ENCODE measurements at regions not wholly inside any gene's neighbourhood (a gene's known extent, or its start where the extent isn't known, plus 50 kb on each side); places are given as distances from the start of the nearest gene placed in this dataset.

- ATAC-seq (no peak), DNase-seq (no peak)
- no peaks in the 10 kb centered on the region for H3K36me3 ChIP-seq
- H3K27ac ChIP-seq, result no peak overlapping the region
- 57 to 74% methylated on average over 1 of the region's 1 CpG for WGBS, 2 donors
- TF ChIP-seq, protein P1, sequence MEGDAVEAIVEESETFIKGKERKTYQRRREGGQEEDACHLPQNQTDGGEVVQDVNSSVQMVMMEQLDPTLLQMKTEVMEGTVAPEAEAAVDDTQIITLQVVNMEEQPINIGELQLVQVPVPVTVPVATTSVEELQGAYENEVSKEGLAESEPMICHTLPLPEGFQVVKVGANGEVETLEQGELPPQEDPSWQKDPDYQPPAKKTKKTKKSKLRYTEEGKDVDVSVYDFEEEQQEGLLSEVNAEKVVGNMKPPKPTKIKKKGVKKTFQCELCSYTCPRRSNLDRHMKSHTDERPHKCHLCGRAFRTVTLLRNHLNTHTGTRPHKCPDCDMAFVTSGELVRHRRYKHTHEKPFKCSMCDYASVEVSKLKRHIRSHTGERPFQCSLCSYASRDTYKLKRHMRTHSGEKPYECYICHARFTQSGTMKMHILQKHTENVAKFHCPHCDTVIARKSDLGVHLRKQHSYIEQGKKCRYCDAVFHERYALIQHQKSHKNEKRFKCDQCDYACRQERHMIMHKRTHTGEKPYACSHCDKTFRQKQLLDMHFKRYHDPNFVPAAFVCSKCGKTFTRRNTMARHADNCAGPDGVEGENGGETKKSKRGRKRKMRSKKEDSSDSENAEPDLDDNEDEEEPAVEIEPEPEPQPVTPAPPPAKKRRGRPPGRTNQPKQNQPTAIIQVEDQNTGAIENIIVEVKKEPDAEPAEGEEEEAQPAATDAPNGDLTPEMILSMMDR (IDR thresholded peaks at IDR 0.05), result no peak
- H3K4me3 ChIP-seq, result no peak overlapping the region
- H3K4me1 ChIP-seq, result no peaks in the 10 kb centered on the region
- intact Hi-C loops (cut with DNase I), result no loop called here
- H3K27me3 ChIP-seq, result no peaks in the 10 kb centered on the region
- H3K9me3 ChIP-seq, result peaks cover 0 to 17% (median 3%) of the 10 kb centered on the region in 11 donors
These were observed 2017.2 kb upstream of the TENM3 start for GRCh38 chr4:180225977-180226376.

DNA sequence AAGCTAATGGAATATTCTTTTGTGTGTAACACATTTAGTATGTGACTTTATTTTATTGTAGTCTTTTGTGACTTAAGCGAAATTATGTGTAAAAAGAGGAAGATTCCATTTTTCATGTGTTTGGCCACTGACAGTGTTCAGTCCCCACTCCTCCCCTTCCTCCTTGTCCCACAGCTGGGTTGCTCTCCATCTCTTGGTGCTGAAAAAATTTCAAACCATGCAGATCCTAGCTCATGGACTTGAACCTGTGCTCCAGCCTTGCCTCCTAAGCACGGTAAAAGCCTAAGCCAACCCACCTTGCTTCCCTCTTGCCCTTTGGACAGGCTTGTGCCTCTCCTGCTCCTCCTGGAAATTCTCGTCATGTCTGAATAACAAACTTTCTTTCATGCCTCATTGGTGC lies 2008.5 kb upstream of the TENM3 start:
- 71 to 74% methylated on average over 3 of the region's 3 CpGs for WGBS, 2 donors

DNA sequence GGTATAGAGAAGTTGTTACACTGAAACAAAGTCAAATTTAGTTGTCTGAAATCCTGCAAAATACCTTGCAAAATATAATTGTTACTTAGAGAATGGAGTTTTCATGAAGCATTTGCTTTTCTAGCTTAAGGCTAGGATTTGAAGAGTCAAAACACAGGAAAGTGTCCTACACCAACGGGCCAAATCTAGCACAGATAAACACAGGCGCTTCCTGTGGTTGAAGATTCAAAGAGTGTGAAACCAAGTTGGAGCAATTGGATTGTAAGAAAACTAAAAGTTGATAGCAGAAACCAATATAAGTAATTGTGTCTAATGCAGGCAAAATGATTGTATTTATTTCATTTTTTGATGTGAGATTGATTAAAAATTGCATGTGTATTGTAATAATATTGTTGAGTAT lies 2002.5 kb upstream of the TENM3 start:
- Histone ChIP-seq H3K27me3 (no peaks in the 10 kb centered on the region), H3K4me1 (no peaks in the 10 kb centered on the region), H3K4me3 (no peak overlapping the region), H3K36me3 (no peaks in the 10 kb centered on the region), H3K27ac (no peak overlapping the region), H3K9me3 (peaks cover 0 to 12% (median 0%) of the 10 kb centered on the region in 11 donors)
- TF ChIP-seq, protein P1 (IDR thresholded peaks at IDR 0.05), result no peak
- no peak for DNase-seq
- no peak for ATAC-seq
- intact Hi-C loops (cut with DNase I), result no loop called here
- WGBS, 2 donors, result 40 to 60% methylated on average over 2 of the region's 2 CpGs

More for the DNA sequence above, 2008.5 kb upstream of the TENM3 start:
- TF ChIP-seq, protein P1 (IDR thresholded peaks at IDR 0.05), result no peak
- H3K27ac ChIP-seq, result no peak overlapping the region
- intact Hi-C loops (cut with DNase I), result no loop called here
- H3K4me3 ChIP-seq, result no peak overlapping the region
- H3K36me3 ChIP-seq, result no peaks in the 10 kb centered on the region
- no peaks in the 10 kb centered on the region for H3K27me3 ChIP-seq
- ATAC-seq (no peak), DNase-seq (no peak)
- H3K4me1 ChIP-seq, result no peaks in the 10 kb centered on the region
- peaks cover 0 to 4% (median 0%) of the 10 kb centered on the region in 11 donors for H3K9me3 ChIP-seq

- intact Hi-C loops (cut with DNase I), result no loop called here
- Histone ChIP-seq H3K9me3 (no peaks in the 10 kb centered on the region), H3K36me3 (no peaks in the 10 kb centered on the region), H3K27ac (no peak overlapping the region), H3K27me3 (no peaks in the 10 kb centered on the region), H3K4me1 (no peaks in the 10 kb centered on the region), H3K4me3 (no peak overlapping the region)
- TF ChIP-seq, protein P1 (IDR thresholded peaks at IDR 0.05), result no peak
- DNase-seq (no peak), ATAC-seq (no peak)
- 54 to 74% methylated on average over 1 of the region's 1 CpG for WGBS, 2 donors
These were observed 1989.8 kb upstream of the TENM3 start for GRCh38 chr4:180253419-180253818.
